Activated CD4-positive, CD25-positive, alpha-beta regulatory T cell treated with anti-CD3 and anti-CD28 coated beads, Interleukin-2, amount 50 U/mL, for 24 hours (primary cell): ENCODE measurements at regions not wholly inside any gene's neighbourhood (a gene's known extent, or its start where the extent isn't known, plus 50 kb on each side); places are given as distances from the start of the nearest gene placed in this dataset.

Experiments used
- ATAC-seq, 2 donors: fragments of 150-1000 bp; cut with Tn5 transposase; one replicate each; pipeline ENCODE4 v1.10.0; 2021; ENCODE audit warnings: mild to moderate bottlenecking in 1 of 2, moderate library complexity in 1 of 2

GRCh38 chr6:163777716-163778115 lies 363.2 kb downstream of the QKI start:
- ATAC-seq: no peak

- ATAC-seq: no peak
Observed at GRCh38 chr6:163776906-163777686, 362.6 kb downstream of the QKI start.

- ATAC-seq: no peak
Observed at GRCh38 chr6:163776196-163776905, 361.8 kb downstream of the QKI start.

- no peak for ATAC-seq
Observed at GRCh38 chr6:163775313-163775712, 360.8 kb downstream of the QKI start.

GRCh38 chr6:163774485-163774884 lies 360.0 kb downstream of the QKI start:
- no peak for ATAC-seq

GRCh38 chr6:163773646-163774045 lies 359.1 kb downstream of the QKI start:
- no peak for ATAC-seq

- no peak for ATAC-seq
Observed at GRCh38 chr6:163772701-163773100, 358.2 kb downstream of the QKI start.

- no peak for ATAC-seq
Observed at GRCh38 chr6:163771180-163771579, 356.7 kb downstream of the QKI start.

- ATAC-seq: no peak
Observed at GRCh38 chr6:163768905-163769304, 354.4 kb downstream of the QKI start.

- no peak for ATAC-seq
Observed at GRCh38 chr6:163766936-163767335, 352.4 kb downstream of the QKI start.

GRCh38 chr6:163765335-163765734 lies 350.8 kb downstream of the QKI start:
- ATAC-seq: no peak

GRCh38 chr6:163764565-163764964 lies 350.0 kb downstream of the QKI start:
- no peak for ATAC-seq

- no peak for ATAC-seq
Observed at GRCh38 chr6:163761481-163761880, 347.0 kb downstream of the QKI start.

GRCh38 chr6:163760860-163761259 lies 346.3 kb downstream of the QKI start:
- ATAC-seq: no peak

- no peak for ATAC-seq
Observed at GRCh38 chr6:163759542-163759941, 345.0 kb downstream of the QKI start.

GRCh38 chr6:163757520-163757919 lies 343.0 kb downstream of the QKI start:
- no peak for ATAC-seq

GRCh38 chr6:163756079-163756478 lies 341.6 kb downstream of the QKI start:
- peak; percentile 43 to 58 for ATAC-seq

GRCh38 chr6:163754866-163755265 lies 340.3 kb downstream of the QKI start:
- ATAC-seq: no peak

- no peak for ATAC-seq
Observed at GRCh38 chr6:163753430-163753829, 338.9 kb downstream of the QKI start.

GRCh38 chr6:163752446-163752845 lies 337.9 kb downstream of the QKI start:
- ATAC-seq: no peak

GRCh38 chr6:163751032-163751525 lies 336.6 kb downstream of the QKI start:
- no peak for ATAC-seq

GRCh38 chr6:163750431-163751031 lies 336.0 kb downstream of the QKI start:
- ATAC-seq: no peak

GRCh38 chr6:163748886-163749285 lies 334.4 kb downstream of the QKI start:
- ATAC-seq: no peak

- ATAC-seq: no peak
Observed at GRCh38 chr6:163748036-163748435, 333.5 kb downstream of the QKI start.
